Tibial artery (tissue), 4 donors: ENCODE measurements at regions not wholly inside any gene's neighbourhood (a gene's known extent, or its start where the extent isn't known, plus 50 kb on each side); places are given as distances from the start of the nearest gene placed in this dataset.

Experiments
- DNase-seq, 2 donors: peaks; one replicate each; pipeline ENCODE4 v3.0.0-alpha.2; 2019
- H3K27ac ChIP-seq, 2 donors: fragments of 200-600 bp; sonication (generic) in 1 of 2; 1 replicate in 1 of 2; 2 replicates in 1 of 2; pipeline ENCODE4 v1.5.1; 2018 to 2019; ENCODE audit warnings: mild to moderate bottlenecking in 1 of 2
- H3K27me3 ChIP-seq, 2 donors: fragments of 200-600 bp; sonication (generic) in 1 of 2; one replicate each; pipeline versions ENCODE4 v1.5.1 to v1.6.0; 2016 to 2019
- H3K36me3 ChIP-seq, 3 donors: fragments of 200-600 bp; sonication (generic) in 2 of 3; one replicate each; pipeline ENCODE4 v1.5.1; 2016 to 2019; ENCODE audit warnings: mild to moderate bottlenecking in 2 of 3
- H3K4me1 ChIP-seq, 4 donors: fragments of 200-600 bp; sonication (generic) in 2 of 4; 1 replicate in 3 of 4; 2 replicates in 1 of 4; pipeline ENCODE4 v1.5.1; 2016 to 2019
- H3K4me3 ChIP-seq, 2 donors: fragments of 200-600 bp; sonication (generic) in 1 of 2; 1 replicate in 1 of 2; 2 replicates in 1 of 2; pipeline ENCODE4 v1.5.1; 2018 to 2019; ENCODE audit warnings: mild to moderate bottlenecking in 2 of 2
- H3K9me3 ChIP-seq, 3 donors: fragments of 200-600 bp; sonication (generic) in 1 of 3; one replicate each; pipeline ENCODE4 v1.5.1; 2016 to 2019
- CTCF ChIP-seq, 2 experiments: fragments of 200-600 bp in 1 of 2; fragments of 450-650 bp in 1 of 2; IDR thresholded peaks; one replicate each; pipeline ENCODE4 v1.5.1; 2017 to 2019; ENCODE audit warnings: antibody characterized with exemption in 2 of 2, mild to moderate bottlenecking in 1 of 2, moderate library complexity in 1 of 2
- intact Hi-C: fragments of 100-400 bp; cut with DNase I; formaldehyde crosslinking; loops from one replicate; pipeline ENCODE4 v1.15.0; 2023; ENCODE audit warnings: low total_unique reads

DNA sequence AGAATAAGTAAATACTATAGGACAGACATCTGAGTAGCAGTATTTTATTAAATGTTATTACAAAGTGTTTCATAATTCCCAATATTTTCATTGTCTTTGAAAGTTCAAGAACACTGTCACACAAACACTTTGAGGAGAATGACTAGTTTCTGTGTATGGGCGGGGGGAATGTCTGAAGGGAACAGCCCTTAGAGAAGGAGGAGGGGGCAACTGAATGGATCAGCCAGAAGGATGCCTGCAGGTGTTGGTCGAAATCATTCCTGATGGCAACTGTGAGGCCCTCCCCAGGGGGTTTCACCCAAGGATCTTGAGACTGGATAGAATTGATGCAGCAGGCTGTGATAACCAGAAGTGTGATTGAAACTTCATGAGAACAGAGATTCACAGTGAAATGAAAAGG lies 223.2 kb upstream of the C1orf87 start:
- Histone ChIP-seq H3K36me3 (no peaks in the 10 kb centered on the region), H3K4me1 (no peaks in the 10 kb centered on the region), H3K27ac (no peak overlapping the region), H3K27me3 (no peaks in the 10 kb centered on the region), H3K9me3 (no peaks in the 10 kb centered on the region), H3K4me3 (no peak overlapping the region)
- no peak for DNase-seq
- intact Hi-C loops, result no loop called here
- no peak for TF ChIP-seq CTCF (IDR thresholded peaks at IDR 0.05)

- H3K27ac ChIP-seq, result no peak overlapping the region
- no peak overlapping the region for H3K4me3 ChIP-seq
- no peaks in the 10 kb centered on the region for H3K9me3 ChIP-seq
- TF ChIP-seq CTCF (IDR thresholded peaks at IDR 0.05), result no peak
- H3K36me3 ChIP-seq, result no peaks in the 10 kb centered on the region
- intact Hi-C loops, result no loop called here
- no peak for DNase-seq
- no peaks in the 10 kb centered on the region for H3K4me1 ChIP-seq
- no peaks in the 10 kb centered on the region for H3K27me3 ChIP-seq
Measured at GRCh38 chr1:60292140-60292539, 218.6 kb upstream of the C1orf87 start.

DNA sequence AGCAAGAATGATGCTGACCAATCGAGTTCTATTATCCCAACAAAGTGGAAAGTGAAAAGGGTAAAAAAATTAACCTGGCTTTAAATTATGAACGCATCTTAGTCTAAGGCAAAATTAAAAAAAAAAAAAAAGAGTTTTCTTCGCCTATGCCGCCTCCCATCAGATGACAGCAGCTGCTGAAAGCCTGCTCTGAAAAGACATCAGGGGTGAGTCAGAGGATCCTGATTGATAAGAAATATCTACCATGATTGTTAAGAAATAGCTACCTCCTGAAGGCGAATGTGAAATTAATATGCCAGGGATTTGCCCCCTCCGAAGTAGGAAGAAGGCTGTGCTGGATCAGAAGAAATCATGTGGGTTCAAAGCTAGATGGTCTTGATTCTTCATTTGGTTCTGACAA lies 216.8 kb upstream of the C1orf87 start:
- no peaks in the 10 kb centered on the region for H3K4me1 ChIP-seq

GRCh38 chr1:60287536-60287935 lies 214.0 kb upstream of the C1orf87 start:
- Histone ChIP-seq H3K9me3 (no peaks in the 10 kb centered on the region), H3K4me1 (peaks cover 0 to 16% (median 2%) of the 10 kb centered on the region in 4 donors), H3K36me3 (no peaks in the 10 kb centered on the region), H3K4me3 (no peak overlapping the region), H3K27me3 (no peaks in the 10 kb centered on the region), H3K27ac (no peak overlapping the region)
- intact Hi-C loops, result loop anchor here (10.0 kb wide), 1 partner anchor 1177 kb away; no protein-coding TSS in a partner anchor
- DNase-seq, result no peak
- TF ChIP-seq CTCF (IDR thresholded peaks at IDR 0.05), result no peak

More for the DNA sequence above, 216.8 kb upstream of the C1orf87 start:
- Histone ChIP-seq H3K36me3 (no peaks in the 10 kb centered on the region), H3K27me3 (no peaks in the 10 kb centered on the region), H3K27ac (no peak overlapping the region), H3K9me3 (no peaks in the 10 kb centered on the region), H3K4me3 (no peak overlapping the region)
- no peak for TF ChIP-seq CTCF (IDR thresholded peaks at IDR 0.05)
- intact Hi-C loops, result no loop called here
- no peak for DNase-seq

DNA sequence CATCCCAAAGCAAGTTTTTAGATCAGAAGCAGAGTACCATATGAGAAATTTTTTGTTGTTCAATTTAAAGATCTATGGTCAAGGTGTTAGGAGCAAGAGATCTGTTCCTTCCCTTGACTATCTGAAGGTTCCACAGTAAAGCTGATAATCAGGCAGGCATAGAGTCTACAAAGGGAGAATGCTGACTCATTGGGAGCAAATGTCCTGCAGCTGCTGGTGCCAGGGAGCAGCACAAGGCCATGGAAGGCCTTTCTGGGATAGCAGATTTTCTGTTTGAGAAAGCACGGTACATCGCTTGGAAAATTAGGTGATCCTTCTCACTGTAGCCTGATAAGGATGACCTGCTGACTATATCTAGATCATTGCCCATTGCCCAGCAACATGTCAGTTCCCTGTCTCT lies 210.1 kb upstream of the C1orf87 start:
- H3K36me3 ChIP-seq, result no peaks in the 10 kb centered on the region
- H3K4me1 ChIP-seq, result peaks cover 0 to 41% (median 14%) of the 10 kb centered on the region in 4 donors
- no peak overlapping the region for H3K27ac ChIP-seq
- no peak for DNase-seq
- no peak overlapping the region for H3K4me3 ChIP-seq
- no peaks in the 10 kb centered on the region for H3K27me3 ChIP-seq
- TF ChIP-seq CTCF (IDR thresholded peaks at IDR 0.05), result no peak
- intact Hi-C loops, result loop anchor here (5.0 to 10.0 kb wide), 2 partner anchors 759 to 1181 kb away; no protein-coding TSS in a partner anchor
- no peaks in the 10 kb centered on the region for H3K9me3 ChIP-seq
